ENCODE measurements at regions not wholly inside any gene's neighbourhood (a gene's known extent, or its start where the extent isn't known, plus 50 kb on each side); places are given as distances from the start of the nearest gene placed in this dataset.
A peak's percentile ranks its signal among the peaks of the same experiment; 100 is the strongest.

GRCh38 chr17:34151102-34151501 is 104.0 kb upstream of the CCL2 start:
- DNase-seq (ENCODE audit: low spot score), result no peak
- in situ Hi-C loops (cut with HindIII; ENCODE audit: low sequenced_read_pairs), result no loop called here

- in situ Hi-C loops (cut with HindIII; ENCODE audit: low sequenced_read_pairs), result no loop called here
- DNase-seq (ENCODE audit: low spot score), result no peak
Measured at GRCh38 chr17:34153991-34154390, 101.1 kb upstream of the CCL2 start.

GRCh38 chr17:34154961-34155730 is 99.9 kb upstream of the CCL2 start:
- in situ Hi-C loops (cut with HindIII; ENCODE audit: low sequenced_read_pairs), result no loop called here

DNA sequence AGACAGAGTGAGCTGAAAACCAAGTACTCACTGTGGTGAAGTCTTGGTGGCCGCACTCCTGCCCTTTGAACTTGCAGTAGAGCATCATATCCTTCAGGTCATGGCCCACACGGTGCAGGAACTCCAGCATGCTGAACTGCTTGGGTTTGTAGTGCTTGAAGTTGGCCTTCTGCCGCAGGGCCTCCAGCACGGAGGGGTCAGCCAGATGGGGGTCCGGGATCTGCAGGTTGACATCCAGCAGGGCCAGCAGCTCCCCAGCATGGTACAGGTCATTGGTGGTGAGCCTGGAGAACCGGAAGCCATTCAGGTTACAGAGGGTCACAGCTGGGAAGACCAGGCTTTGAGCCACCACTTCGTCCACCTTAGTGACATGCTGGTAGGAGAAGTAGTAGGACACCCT is 99.1 kb upstream of the CCL2 start:
- in situ Hi-C loops (cut with HindIII; ENCODE audit: low sequenced_read_pairs), result no loop called here
- DNase-seq (ENCODE audit: low spot score), result no peak

More at GRCh38 chr17:34154961-34155730, 99.9 kb upstream of the CCL2 start:
- DNase-seq (ENCODE audit: low spot score), result no peak

GRCh38 chr17:34156401-34156740 is 98.7 kb upstream of the CCL2 start:
- in situ Hi-C loops (cut with HindIII; ENCODE audit: low sequenced_read_pairs), result no loop called here
- DNase-seq (ENCODE audit: low spot score), result no peak

DNA sequence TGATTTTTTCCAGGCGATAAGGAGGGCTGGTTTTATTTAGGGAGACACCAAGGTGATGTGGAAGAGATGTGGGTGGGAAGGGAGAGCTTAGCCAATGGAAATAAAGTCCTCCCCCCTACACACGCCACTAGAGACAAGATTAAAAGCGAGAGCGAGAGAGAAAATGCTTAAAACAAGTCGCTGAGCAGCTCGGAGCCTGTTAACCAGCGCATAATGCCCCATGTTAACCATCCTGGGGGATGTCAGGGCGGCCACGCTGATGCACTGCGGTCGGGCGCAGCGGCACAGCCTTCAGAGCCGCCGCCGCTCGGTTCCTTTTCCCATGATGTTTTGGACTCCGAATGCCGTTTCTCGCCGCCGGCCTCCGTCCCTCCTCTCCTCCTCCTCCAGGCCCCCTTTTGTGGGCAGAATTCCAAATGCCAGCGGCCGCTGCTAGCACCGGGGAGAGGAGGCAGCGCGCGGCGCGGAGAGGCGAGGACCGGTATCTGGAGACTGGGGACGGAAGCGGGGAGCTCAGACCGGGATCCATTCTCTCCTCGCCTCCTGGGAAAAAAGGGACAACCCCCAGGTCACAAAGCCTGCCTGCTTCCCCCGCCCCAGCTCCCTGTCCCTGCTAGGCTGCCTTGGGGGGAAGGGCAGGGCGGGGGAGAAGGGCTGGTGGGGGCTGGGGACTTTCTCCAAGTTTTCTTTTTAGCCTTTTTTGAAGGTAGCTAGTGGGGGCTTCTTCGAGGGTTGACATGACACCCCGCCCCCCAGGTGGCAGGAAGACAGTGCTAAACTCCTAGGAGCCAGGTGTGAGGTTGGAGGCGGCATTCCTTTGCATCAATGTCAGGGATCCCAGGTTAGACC is 98.1 kb upstream of the CCL2 start:
- no peak for DNase-seq (ENCODE audit: low spot score)
- in situ Hi-C loops (cut with HindIII; ENCODE audit: low sequenced_read_pairs), result no loop called here

DNA sequence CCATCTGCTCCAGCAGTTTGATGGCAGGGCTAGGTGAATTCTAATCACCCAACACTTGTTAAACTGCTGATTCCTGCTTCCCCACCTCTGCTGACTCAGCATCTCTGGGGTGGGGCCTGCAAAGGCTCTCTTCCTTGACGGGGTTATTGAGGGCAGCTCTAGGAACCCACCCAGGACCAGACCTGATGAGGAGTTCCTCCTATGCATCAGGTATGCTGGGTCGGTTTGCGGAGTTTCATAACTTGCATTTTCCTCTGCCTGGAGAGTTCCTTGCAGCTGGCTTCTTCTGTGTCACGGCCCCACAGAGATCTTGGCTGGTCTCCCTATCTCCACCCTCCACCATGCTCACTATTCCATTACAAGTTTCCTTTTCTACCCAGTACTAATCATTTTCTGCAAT is 93.4 kb upstream of the CCL2 start:
- in situ Hi-C loops (cut with HindIII; ENCODE audit: low sequenced_read_pairs), result no loop called here
- no peak for DNase-seq (ENCODE audit: low spot score)

- in situ Hi-C loops (cut with HindIII; ENCODE audit: low sequenced_read_pairs), result no loop called here
- DNase-seq (ENCODE audit: low spot score), result no peak
Measured at GRCh38 chr17:34163123-34163522, 92.0 kb upstream of the CCL2 start.

- DNase-seq (ENCODE audit: low spot score), result no peak
- in situ Hi-C loops (cut with HindIII; ENCODE audit: low sequenced_read_pairs), result no loop called here
Measured at GRCh38 chr17:34163646-34164045, 91.4 kb upstream of the CCL2 start.

- in situ Hi-C loops (cut with HindIII; ENCODE audit: low sequenced_read_pairs), result no loop called here
- DNase-seq (ENCODE audit: low spot score), result no peak
Measured at GRCh38 chr17:34164837-34165236, 90.2 kb upstream of the CCL2 start.

DNA sequence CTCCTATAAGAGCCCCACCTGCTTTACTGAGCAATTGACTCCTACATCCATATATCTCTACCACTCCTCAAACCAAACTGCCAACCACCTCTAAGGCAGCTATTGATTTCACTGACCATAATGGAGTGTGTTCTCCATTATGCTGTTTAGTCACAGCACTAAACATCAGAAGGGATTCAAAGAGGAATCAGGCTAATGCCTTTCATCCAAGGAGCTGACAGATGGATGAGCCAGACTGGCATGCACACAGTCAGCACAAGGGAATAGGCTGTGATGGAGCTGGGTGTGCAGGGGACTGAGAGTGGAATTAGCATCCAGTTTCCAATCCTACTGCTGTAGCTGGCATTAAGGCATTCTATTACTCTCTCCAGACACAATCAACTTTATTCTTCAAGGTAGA is 88.7 kb upstream of the CCL2 start:
- no peak for DNase-seq (ENCODE audit: low spot score)
- in situ Hi-C loops (cut with HindIII; ENCODE audit: low sequenced_read_pairs), result no loop called here

GRCh38 chr17:34167354-34167753 is 87.7 kb upstream of the CCL2 start:
- in situ Hi-C loops (cut with HindIII; ENCODE audit: low sequenced_read_pairs), result no loop called here
- DNase-seq (ENCODE audit: low spot score), result no peak

DNA sequence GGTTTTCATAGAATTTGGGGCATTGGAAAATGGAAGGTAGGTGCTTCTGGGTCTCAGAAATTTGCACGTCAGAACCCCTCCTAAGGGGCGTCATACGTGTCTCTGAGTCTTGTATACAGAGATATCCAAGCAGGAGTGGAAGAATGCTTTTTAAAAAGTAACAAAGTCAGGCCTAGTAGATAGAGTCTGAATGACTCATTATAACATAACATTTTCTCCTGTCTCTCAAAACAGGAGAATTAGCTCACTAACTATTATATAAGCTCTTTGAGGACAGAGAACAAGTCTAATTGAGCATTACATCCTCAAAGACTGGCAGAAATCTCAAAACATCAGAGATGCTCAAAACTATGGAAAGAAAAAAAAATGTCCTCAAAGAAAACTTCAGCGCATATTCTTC is 86.1 kb upstream of the CCL2 start:
- no peak for DNase-seq (ENCODE audit: low spot score)
- in situ Hi-C loops (cut with HindIII; ENCODE audit: low sequenced_read_pairs), result no loop called here

DNA sequence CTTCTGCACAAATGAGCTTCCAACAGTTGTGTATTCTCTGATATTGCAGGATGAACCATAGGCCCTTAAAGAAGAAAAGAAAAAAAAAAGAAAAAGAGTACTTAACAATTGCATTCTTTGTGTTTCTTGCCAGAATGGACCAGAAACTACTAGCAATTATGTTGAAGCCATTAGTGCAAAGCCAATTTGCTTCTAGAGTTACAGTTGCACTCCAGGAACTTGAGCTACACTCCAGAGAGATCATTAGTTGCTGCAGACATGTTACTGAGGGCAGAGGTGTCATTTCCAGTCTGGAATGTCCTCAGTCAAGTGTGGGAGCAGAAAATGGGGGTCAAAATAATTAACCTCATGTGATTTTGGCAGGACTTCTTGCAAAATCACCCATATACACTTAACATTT is 85.6 kb upstream of the CCL2 start:
- in situ Hi-C loops (cut with HindIII; ENCODE audit: low sequenced_read_pairs), result no loop called here
- DNase-seq (ENCODE audit: low spot score), result no peak

GRCh38 chr17:34171245-34171818 is 83.8 kb upstream of the CCL2 start:
- peak; percentile 43 for DNase-seq (ENCODE audit: low spot score)
- in situ Hi-C loops (cut with HindIII; ENCODE audit: low sequenced_read_pairs), result no loop called here

DNA sequence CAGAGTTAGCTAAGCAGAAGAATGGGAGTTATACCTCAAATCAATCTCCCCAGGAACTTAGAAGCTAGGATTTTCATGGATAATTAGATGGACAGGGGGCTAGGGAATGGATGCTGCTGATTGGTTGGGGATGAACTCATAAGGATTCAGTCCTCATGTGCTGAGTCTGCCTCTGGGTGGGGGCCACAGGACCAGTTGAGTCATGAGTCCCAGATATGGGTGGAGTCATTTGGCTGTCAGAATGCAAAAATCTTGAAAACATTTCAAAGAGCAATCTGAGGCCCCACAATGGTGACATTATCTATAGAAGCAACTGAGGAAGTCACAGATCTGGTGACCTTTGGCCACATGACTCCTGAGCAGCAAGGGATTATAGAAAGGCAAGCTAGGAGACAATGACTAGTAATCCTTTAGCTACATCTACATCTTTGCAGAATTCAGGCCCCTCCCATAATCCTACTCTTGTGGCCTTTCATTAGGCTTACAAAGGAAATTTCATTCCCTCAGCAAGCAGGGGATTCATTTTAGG is 82.6 kb upstream of the CCL2 start:
- in situ Hi-C loops (cut with HindIII; ENCODE audit: low sequenced_read_pairs), result no loop called here
- DNase-seq (ENCODE audit: low spot score), result no peak

- in situ Hi-C loops (cut with HindIII; ENCODE audit: low sequenced_read_pairs), result no loop called here
Measured at GRCh38 chr17:34173241-34173640, 81.8 kb upstream of the CCL2 start.

GRCh38 chr17:34174496-34174895 is 80.6 kb upstream of the CCL2 start:
- in situ Hi-C loops (cut with HindIII; ENCODE audit: low sequenced_read_pairs), result no loop called here
- DNase-seq (ENCODE audit: low spot score), result no peak

More at GRCh38 chr17:34173241-34173640, 81.8 kb upstream of the CCL2 start:
- DNase-seq (ENCODE audit: low spot score), result no peak

DNA sequence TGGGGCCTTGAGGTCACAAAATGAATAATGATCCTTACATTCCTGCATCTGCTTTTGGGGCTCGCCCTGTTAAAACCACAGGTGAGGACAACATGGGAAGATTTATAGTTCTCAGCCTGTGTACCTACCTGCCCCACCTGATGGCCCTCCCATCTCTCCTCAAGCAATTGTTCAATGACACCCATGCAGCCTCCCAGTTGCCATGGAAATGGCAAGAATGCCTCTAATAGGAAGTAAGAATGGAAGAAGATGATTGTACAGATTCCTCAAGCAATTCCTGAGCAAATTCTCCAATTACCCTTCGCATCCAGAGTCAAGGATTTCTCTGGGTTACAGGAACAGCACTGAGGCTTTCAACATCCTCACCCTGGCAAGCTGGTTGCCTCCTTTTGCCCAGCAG is 78.6 kb upstream of the CCL2 start:
- in situ Hi-C loops (cut with HindIII; ENCODE audit: low sequenced_read_pairs), result no loop called here

GRCh38 chr17:34177642-34178041 is 77.4 kb upstream of the CCL2 start:
- in situ Hi-C loops (cut with HindIII; ENCODE audit: low sequenced_read_pairs), result no loop called here
- no peak for DNase-seq (ENCODE audit: low spot score)

More for the DNA sequence above, 78.6 kb upstream of the CCL2 start:
- no peak for DNase-seq (ENCODE audit: low spot score)

Data from G401 (cell line).